ENCODE measurements at regions not wholly inside any gene's neighbourhood (a gene's known extent, or its start where the extent isn't known, plus 50 kb on each side); places are given as distances from the start of the nearest gene placed in this dataset.

GRCh38 chr3:157631478-157631877 is 128.3 kb upstream of the VEPH1 start:
- TF ChIP-seq POLR2A (IDR thresholded peaks at IDR 0.05) (no peak), CTCF (IDR thresholded peaks at IDR 0.05) (no peak)
- no peak for DNase-seq
- intact Hi-C loops (cut with DNase I) = no loop called here
- Histone ChIP-seq H3K36me3 (no peaks in the 10 kb centered on the region), H3K9me3 (no peaks in the 10 kb centered on the region), H3K4me3 (no peak overlapping the region), H3K4me1 (no peaks in the 10 kb centered on the region), H3K27me3 (peaks cover 0 to 17% (median 0%) of the 10 kb centered on the region in 9 donors), H3K27ac (no peak overlapping the region)
- ATAC-seq = no peak
- 40 to 60% (median 47%) methylated on average over 8 of the region's 8 CpGs for WGBS, 4 donors

- ATAC-seq = no peak
- WGBS, 4 donors = 51 to 73% (median 62%) methylated on average over 3 of the region's 3 CpGs
- no peak for DNase-seq
- Histone ChIP-seq H3K9me3 (no peaks in the 10 kb centered on the region), H3K27me3 (peaks cover 0 to 17% (median 0%) of the 10 kb centered on the region in 9 donors), H3K27ac (no peak overlapping the region), H3K4me3 (no peak overlapping the region), H3K36me3 (no peaks in the 10 kb centered on the region), H3K4me1 (no peaks in the 10 kb centered on the region)
- intact Hi-C loops (cut with DNase I) = no loop called here
- no peak for TF ChIP-seq CTCF (IDR thresholded peaks at IDR 0.05)
- TF ChIP-seq POLR2A (IDR thresholded peaks at IDR 0.05) = no peak
Measured at GRCh38 chr3:157626817-157627216, 123.6 kb upstream of the VEPH1 start.

- no peak for TF ChIP-seq CTCF (IDR thresholded peaks at IDR 0.05)
- TF ChIP-seq POLR2A (IDR thresholded peaks at IDR 0.05) = no peak
- intact Hi-C loops (cut with DNase I) = loop anchor here in 1 of 10 donors (5.0 kb wide), 1 partner anchor 908 kb away; no protein-coding TSS in a partner anchor
Measured at GRCh38 chr3:157624801-157625200, 121.6 kb upstream of the VEPH1 start.

GRCh38 chr3:157618886-157619285 is 115.7 kb upstream of the VEPH1 start:
- Histone ChIP-seq H3K9me3 (no peaks in the 10 kb centered on the region), H3K27me3 (peaks cover 0 to 6% (median 0%) of the 10 kb centered on the region in 9 donors), H3K4me3 (no peak overlapping the region), H3K4me1 (peaks cover 0 to 6% (median 0%) of the 10 kb centered on the region in 12 donors), H3K36me3 (no peaks in the 10 kb centered on the region), H3K27ac (no peak overlapping the region)
- no peak for ATAC-seq
- whole genome bisulfite sequencing, 4 donors = 72 to 92% (median 89%) methylated on average over 4 of the region's 4 CpGs
- no peak for TF ChIP-seq CTCF (IDR thresholded peaks at IDR 0.05)
- no peak for TF ChIP-seq POLR2A (IDR thresholded peaks at IDR 0.05)
- no peak for DNase-seq
- intact Hi-C loops (cut with DNase I) = loop anchor here (2.0 to 10.0 kb wide), 7 partner anchors 813 to 1176 kb away; no protein-coding TSS in a partner anchor

More at GRCh38 chr3:157624801-157625200, 121.6 kb upstream of the VEPH1 start:
- ATAC-seq = no peak
- 69 to 79% (median 73%) methylated on average over 2 of the region's 2 CpGs for WGBS, 4 donors
- Histone ChIP-seq H3K27ac (no peak overlapping the region), H3K4me3 (no peak overlapping the region), H3K27me3 (peaks cover 0 to 13% (median 0%) of the 10 kb centered on the region in 9 donors), H3K9me3 (no peaks in the 10 kb centered on the region), H3K4me1 (no peaks in the 10 kb centered on the region), H3K36me3 (no peaks in the 10 kb centered on the region)
- DNase-seq = no peak
